NCI-H82 (cell line): ENCODE measurements at regions not wholly inside any gene's neighbourhood (a gene's known extent, or its start where the extent isn't known, plus 50 kb on each side); places are given as distances from the start of the nearest gene placed in this dataset.

ENCODE experiments used
- DNase-seq: peaks from one replicate; lab custom pipeline; 2025; lab: John Stamatoyannopoulos, UW

- peak; percentile 40 for DNase-seq
Measured at GRCh38 chr3:124671106-124671505, 59.1 kb upstream of the UMPS start.

DNA sequence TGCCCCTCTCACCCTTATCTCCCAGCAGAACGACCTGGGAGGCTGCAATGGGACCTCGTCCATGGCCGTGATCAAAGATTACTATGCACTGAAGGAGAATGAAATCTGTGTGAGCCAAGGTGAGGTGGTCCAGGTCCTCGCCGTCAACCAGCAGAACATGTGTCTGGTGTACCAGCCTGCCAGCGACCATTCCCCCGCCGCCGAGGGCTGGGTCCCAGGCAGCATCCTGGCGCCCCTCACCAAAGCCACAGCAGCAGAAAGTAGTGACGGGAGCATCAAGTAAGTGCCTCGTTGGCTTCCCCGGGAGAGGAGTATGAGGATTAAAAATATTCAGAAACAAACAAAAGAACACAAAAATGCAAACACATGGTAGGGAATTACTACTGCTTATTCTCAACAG is 55.9 kb upstream of the UMPS start:
- DNase-seq, result no peak

DNA sequence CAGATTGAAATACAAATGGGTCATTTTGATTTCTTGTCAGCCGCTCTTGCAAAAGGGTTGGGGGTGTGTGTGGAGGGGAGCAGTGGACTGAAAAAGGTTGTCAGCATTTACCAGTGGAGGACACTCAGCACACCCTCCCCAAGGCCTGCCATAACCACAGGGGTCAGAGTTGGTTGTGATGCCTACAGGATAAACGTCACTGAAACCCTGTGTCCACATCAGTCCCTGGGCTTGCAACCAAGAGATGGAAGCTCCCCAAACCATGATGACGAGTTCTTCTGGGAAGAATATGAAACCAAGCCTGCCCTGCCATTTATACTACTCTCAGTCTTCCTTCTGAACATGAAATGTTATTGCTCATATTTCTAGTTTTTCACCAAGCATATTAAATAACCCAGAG is 54.0 kb upstream of the UMPS start:
- no peak for DNase-seq

DNA sequence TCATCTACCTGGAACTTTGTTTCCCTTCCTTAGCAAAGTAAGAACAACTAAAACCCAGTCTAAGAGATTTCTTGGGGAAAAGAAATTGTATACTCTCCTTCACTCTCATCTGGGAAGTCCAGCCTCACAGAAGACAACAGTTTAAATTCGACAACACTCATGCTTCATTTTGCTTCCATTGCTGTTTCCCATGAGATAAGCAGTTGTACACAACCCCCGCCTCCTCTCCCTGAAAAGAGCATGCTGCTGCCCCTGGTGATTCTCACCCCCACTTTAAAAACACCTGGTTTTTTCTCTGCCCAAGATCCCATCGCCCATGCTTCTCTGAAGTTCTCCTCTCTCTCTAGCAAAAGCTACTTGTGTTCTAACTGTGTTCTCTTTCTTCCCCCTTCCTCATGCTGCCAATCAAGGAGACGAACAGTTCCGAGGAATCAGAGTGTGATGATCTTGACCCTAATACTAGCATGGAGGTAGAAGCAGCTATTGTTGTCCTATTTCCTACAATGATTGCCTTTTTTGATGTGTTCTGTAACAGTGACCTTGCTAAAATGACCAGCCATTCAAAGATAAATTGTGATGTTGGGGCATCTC is 51.1 kb upstream of the UMPS start:
- no peak for DNase-seq
